HG03565 (cell line): ENCODE measurements at regions not wholly inside any gene's neighbourhood (a gene's known extent, or its start where the extent isn't known, plus 50 kb on each side); places are given as distances from the start of the nearest gene placed in this dataset.
"Not testable (repeated sequence)": the region's sequence is repeated elsewhere in the genome, so short reads cannot be mapped to it uniquely, and the experiment has no call there.

Source experiments
- ATAC-seq: cut with Tn5 transposase; IDR thresholded peaks from one replicate; pipeline ENCODE4 v1.9.1; 2021; ENCODE audit warnings: mild to moderate bottlenecking, moderate library complexity; ENCODE audit not compliant: unreplicated experiment

DNA sequence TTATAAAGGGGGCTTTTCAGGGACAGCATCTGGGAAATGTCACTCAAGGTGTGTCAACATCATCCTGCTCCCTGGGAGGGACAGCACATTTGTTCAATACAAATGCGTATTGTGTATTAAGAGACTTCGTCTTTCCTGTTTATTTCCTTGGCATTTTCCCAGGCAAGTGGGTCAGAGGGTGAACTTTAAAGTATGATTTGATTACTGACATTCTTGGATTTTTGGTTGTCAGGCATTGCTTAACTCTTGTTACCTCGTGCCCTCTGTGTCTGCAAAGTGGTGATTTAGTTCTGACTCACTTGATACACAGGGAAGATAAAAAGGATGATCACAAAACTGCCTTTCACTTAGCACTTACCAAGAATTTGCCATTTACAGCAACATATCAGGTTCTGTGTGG, 292.7 kb downstream of the SUCLA2 start:
- ATAC-seq, result no peak

DNA sequence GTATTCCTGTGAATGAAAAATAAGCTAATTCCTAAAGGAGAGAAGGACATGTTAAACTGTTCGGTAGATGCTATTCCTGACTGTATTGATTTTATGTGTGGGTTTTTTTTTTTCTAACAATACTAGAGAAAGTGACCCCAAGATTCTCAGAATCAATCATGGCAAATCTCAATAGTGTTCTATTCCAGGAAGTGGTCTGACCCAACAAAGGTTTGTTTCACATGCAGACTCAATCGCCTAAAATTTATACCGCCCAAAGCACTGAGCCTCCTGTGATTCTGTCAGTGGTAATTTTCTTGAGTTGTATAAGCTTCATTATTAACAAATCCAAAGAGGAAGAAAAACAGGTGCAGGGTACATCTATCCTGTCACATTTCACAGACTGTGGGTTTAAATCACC, 293.7 kb downstream of the SUCLA2 start:
- peak; percentile 68 for ATAC-seq

DNA sequence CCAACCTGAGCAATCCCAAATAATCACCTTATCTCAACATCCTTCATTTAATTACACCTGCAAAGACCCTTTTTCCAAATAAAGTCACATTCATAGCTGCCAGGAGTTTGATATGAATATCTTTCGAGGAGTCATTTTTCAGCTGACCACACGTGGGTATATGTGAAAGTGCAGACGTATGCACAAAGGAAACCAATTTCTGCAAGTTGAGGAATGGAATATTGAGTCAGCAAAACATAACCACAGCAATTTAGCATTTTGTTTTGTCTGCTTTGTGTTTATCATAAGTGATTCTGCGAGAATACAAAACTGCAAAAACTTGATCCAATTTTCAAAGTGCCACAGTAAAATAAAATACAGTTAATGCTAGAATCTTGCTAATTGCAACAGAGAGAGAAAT, 295.9 kb downstream of the SUCLA2 start:
- no peak for ATAC-seq

GRCh38 chr13:47696674-47697073, 304.4 kb downstream of the SUCLA2 start:
- ATAC-seq, result no peak

DNA sequence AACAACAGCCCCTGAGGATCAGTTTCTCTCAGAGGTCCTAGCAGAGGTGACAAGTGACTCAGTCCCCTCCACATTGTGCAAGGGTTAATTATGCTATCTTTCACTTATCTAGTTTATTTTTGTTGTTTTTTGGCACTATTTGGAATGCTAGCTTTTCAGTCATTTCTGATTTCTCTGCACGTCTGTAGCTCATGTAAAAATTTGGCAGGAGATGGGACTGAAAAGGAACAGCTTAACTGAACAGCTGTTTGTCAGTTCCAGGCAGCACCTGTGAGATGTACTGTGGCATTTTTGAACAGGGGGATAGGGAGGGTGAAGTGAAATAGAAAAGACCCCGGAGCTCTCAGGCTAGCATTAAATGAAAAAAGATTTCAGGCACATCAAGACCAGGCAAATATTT, 313.5 kb downstream of the SUCLA2 start:
- no peak for ATAC-seq

DNA sequence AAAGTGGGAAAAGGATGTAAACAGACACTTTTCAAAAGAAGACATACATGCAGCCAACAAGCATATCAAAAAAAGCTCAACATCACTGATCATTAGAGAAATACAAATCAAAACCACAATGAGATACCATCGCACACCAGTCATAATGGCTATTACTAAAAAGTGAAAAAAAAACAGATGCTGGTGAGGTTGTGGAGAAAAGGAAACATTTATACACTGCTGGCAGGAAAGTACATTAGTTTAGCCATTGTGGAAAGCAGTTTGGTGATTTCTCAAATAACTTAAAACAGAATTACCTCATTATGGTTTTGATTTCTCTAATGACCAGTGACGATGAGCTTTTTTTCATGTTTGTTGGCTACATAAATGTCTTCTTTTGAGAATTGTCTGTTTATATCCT, 315.9 kb downstream of the SUCLA2 start:
- ATAC-seq, result not testable (repeated sequence)

DNA sequence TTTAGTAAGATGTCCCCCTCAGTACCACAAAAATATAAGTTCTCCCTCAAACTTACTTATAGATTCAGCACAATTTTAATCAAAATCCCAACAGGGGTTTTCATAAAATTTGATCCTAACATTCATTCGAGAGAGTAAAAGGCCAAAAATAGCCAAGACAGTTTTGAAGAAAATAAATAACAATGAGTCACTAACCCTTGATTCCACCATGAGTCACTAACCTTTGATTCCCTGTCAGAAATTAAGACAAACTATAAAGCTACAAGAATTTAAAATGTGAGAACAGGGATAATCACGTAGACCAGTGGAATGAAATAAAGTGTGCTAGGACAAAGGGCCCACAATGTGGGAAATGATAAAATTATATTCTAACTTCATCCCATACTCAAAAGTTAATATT, 320.3 kb downstream of the SUCLA2 start:
- ATAC-seq, result no peak

DNA sequence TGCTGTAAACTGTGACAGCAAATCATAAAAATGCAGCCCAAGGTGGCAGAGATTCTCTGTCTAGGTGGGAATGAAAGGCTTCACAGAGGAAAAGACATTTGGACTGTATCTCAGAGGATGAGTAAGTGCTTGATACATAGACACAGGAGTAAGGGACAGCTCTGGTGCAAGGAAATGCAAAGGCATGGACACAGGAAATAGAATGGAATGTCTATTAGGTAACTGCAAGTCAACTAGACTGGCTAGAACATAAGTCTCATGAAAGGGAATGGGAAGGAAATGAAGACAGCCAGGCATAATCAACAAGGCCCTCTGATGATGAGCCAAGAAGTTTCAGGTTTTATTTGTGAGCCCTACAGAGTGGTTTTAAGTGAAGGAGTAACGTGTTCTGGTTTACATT, 321.7 kb downstream of the SUCLA2 start:
- no peak for ATAC-seq

DNA sequence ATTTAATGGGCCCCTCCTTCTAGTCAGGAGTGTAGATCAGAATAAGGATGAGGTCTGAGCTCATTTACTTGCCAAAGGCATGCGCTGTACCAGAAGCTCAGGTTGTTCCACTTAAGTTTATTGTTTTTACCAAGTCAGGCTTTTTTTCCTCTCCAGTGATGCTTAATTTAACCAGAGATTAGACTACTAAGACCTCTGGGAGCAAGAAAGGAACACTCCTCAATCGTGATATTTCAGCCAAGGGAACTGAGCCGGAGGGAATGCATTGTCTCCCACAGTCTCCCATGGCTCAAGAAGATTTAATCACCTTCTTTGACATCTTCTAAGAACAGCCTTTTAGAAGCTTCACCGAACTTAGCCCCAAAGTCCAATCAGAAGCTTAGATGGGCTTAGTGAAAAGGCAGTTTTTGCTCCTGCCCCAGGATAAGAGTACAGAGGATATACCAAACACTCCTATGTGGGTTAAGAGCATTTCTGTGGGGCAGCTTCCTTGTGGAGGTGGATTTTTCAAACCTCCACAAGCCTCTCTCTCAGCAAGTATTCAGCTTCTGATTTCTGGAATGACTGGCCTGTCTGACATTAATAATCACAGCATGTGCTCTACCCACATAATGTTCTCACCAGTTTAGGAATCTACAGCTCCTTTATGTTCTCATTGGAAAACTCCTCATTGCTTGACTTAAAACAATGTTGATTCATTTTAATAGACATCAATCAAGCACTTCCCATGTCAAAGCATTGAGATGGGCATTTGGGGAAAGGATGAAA, 322.7 kb downstream of the SUCLA2 start:
- ATAC-seq, result no peak

GRCh38 chr13:47675871-47676270, 325.2 kb downstream of the SUCLA2 start:
- no peak for ATAC-seq

DNA sequence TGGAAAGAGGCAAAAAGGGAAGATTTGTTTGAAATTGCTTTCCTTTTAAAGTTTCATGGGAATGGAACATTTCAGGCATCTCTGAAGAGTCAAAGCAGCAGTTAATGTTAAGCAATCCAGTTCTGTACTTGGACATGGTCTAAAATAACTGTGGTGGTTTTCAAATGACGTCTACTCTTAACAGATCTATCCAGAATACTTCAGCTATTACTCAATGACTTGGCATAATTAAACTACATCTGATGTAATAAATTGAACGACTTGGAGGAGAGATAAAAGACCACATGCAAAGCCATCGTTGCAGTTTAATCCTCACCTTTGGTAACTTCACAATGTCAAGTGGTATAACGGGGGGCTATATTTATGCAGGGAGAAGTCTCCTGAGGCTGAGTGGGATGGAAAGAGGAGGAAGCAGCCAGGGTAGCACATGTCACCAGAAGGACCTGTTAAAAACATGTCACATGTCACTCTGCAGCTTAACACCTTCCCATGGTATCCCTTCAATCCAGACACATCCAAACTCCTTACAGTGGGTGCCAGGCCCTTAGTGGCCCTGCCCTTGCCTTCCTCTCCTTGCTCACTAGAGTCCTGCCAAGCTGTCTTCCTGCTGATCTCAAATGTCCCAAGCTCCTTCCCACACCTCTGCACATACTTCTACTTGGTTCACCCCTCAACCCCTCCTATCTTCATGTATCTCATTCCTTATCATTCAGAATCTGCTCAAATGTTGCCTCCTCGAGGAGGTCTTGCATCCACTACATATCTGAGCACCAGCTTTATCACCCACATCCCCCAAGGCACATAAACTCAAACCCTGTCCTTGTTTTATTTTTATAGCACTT, 327.8 kb downstream of the SUCLA2 start:
- no peak for ATAC-seq

- no peak for ATAC-seq
These were observed 328.6 kb downstream of the SUCLA2 start for GRCh38 chr13:47672245-47673008.

- no peak for ATAC-seq
These were observed 329.3 kb downstream of the SUCLA2 start for GRCh38 chr13:47671776-47672175.

GRCh38 chr13:47665043-47665442, 336.0 kb downstream of the SUCLA2 start:
- ATAC-seq, result no peak

DNA sequence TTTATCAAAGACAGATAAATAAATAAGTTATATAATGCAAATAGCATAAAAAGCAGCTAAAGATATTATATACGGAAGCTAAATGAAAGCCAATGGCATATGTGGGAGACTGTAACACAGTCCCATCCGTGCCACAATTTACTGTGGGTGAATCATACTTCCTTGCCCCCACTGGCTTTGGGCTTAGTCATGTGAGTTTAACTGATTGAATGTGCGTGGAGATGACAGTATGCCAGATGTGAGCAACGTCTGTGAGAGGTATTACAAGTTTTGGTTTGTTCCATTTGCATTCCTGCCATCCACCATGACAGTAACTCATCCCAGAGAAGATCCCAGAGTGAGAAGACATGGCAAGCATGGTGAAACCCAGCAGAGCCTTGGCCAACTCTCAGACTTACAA, 340.0 kb downstream of the SUCLA2 start:
- ATAC-seq, result no peak

- no peak for ATAC-seq
These were observed 344.4 kb downstream of the SUCLA2 start for GRCh38 chr13:47656651-47657050.

DNA sequence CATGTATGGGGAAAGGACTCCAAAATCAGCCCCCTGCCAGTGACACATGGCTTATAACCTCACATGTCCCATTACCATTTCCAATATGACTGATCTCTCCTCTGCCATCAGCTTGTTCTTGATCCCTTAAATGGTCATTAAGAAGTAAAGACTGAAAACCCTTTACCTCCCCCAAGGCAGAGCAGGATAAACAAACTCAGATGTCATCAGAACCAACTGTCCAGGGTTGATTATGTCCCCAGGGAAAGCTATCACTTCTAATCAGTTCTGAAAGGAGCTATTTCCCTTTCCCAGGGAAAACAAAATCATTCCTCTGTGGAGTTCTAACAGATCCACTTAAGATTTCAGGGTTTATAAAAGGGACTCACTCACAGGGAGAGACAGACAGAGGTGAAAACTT, 350.9 kb downstream of the SUCLA2 start:
- ATAC-seq, result no peak

DNA sequence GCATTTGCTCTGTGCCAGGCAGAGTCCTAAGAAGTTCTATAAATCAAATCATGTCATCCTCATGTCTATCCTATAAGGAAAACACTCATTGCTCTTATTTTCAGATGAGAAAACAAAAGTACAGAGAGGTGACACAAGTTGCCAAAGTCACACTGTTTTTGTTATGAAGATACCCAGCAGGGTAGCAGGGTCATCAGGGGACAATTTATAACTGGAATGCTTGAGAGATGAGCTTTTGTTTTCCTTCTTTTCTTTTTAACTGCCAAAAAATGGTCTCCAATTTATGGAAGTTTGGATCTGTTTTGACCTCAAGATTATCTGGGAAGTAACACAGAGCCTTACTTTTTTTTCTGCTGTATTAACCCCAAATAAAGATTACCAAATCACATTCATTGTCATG, 354.1 kb downstream of the SUCLA2 start:
- no peak for ATAC-seq

DNA sequence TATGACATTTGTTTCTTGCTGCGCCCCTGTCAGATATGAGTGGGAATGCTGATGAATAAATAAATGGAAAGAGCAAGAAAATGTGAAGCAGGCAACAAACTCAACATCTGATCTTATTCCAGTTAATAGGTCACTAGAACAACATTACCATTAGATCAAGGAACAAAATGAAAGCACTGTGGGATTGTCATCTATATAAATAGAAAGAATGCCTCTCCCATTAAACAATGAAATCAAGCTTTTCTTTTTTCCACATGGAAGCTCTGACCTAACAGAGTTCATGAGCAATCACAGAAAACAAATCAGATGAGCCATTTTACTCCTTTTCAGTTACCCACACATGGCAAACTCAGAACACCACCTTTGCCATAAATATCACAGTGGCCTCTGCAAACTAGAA, 354.8 kb downstream of the SUCLA2 start:
- no peak for ATAC-seq

DNA sequence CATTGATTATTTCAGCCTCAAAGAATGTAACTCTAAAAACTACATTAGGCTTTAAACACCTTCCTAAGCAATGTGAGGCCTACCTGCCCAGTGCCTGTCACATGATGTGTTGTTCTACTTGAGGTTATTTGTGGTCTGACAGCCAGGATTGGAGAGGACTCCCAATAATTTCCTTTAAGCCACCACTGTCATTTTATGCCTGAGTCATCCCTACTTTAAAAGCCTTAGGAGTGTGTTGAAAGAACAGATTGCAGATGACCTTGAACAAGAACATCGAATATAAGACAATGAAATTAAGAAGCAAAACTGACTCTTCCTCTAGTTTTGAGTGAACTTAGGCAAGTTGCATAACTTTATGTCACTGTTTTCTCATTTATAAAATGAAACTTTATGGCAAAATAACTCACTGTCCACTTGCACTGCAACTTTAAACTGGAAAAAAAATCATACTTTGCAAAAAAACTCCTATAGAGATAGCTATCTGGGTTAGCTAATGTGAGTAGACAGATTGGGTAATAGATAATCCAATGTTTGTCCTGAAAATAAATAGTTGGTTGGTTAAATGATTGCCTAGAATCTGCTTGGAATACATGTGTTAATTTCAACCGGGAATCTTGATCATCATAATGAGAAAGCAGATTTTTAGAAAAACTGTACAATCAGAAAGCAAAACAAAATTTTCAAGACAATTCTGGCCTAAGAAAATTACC, 361.2 kb downstream of the SUCLA2 start:
- no peak for ATAC-seq

DNA sequence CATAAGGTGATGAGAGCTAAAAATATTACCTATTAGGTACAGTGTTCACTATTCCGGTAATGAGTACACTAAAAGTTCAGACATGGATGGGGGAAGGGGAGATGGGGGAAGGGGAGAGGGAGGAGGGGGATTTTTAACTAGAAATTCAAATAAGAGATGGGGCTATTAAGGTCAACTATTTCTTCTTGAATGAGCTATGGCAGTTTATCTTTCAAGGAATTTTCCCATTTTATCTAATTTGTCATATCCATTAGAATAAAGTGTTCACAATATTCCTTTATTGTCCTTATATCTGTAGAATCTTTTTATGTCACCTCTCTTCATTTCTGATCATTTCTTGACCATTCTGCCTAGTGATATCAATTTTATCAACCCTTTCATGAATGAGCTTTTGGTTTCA, 362.4 kb downstream of the SUCLA2 start:
- no peak for ATAC-seq
